Putamen (tissue), 1 donor: ENCODE measurements at regions not wholly inside any gene's neighbourhood (a gene's known extent, or its start where the extent isn't known, plus 50 kb on each side); places are given as distances from the start of the nearest gene placed in this dataset.

Experiments used
- DNase-seq: peaks from one replicate; pipeline ENCODE4 v3.0.0-alpha.2; 2016; ENCODE audit warnings: low spot score

DNA sequence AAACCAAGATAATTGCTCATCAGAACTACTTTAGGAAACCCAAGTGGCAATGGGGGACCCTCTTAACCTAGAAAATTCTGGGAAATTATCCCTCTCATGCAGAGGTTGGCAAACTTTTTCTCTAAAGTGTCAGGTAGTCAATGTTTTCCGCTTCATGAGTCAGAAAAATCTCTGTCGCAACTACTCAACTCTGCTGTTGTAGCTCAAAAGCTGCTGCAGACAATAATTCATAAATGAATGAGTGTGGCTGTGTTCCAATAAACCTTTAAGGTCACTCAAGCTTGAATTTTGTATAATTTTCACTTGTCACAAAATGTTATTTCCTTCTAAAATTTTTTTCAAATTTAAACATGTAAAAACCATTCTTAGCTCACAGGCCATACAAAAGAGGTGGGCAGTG, 193.4 kb upstream of the MID1 start:
- no peak for DNase-seq

DNA sequence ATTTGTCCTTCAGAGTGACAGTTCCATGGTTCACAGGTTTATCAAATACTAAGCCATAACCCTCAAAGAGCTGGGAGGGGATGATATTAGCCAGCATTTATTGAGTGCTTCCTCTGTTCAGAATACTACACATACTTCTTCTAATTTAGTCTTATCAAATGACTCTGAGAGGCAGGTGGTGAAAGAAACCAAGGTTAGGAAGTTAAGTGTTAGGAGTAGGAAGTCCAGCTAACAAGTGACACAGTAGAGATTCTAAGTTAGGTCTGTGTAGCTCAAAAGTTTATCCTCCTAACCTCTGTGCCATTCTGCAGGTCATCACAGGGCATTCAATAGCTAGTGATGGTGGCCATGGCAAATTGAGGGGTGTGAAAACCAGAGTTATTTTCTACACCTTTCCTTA, 198.3 kb upstream of the MID1 start:
- DNase-seq: no peak

DNA sequence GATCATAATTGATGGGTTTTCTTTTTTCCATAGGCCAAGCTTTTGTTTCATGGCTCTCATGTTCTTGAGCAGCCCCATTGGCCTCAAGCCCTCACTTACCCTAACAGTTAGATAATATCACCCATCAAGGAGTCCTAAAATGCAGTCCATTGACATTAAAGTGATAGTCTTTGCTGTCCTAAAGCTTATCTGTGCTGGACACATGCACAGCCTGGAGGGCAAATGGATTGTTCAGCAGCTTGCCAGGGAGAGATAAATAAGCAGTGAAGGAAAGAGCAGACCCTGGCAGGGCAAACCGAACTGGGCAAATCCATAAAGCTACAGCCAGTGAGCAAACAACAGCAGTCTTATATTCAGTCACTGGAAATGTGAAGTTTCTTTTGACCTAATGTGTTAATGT, 199.6 kb upstream of the MID1 start:
- DNase-seq: no peak

DNA sequence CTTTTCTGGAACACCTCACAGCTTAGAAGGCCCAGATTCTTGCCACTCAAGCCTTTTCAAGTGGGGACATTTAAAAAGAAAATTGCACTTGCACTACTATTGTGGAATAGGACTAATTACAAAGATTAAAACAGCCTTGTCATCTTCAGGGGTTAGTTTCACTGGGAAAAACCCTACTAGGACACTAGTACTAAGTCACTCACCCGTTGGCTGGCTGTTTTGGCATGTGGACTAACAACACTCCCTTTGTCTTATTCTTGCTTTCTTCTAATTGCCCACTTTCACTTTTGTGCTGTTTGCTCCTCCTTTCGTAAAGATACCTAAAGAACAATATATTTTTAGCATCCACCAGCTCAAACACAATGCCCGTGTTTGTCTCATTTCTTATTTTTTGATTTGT, 200.9 kb upstream of the MID1 start:
- no peak for DNase-seq

DNA sequence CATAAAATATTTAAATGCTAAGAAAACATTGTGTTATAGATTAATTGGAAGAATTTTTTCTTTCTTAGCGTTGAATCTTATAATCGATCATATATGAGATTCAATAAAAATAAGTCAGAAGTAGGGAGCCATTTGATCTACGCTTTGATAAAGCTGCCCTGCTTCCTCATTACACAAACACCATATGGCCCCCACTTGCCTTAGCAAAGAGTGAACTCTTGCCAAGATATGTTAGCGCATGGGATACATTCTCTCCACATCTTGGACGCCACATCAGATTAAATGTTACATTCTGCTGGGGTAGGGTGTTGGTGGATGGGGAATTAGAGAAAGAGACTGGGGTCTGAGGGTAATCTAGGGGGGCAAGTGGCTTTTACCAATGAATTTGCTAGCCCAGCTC, 207.7 kb upstream of the MID1 start:
- DNase-seq: no peak

DNA sequence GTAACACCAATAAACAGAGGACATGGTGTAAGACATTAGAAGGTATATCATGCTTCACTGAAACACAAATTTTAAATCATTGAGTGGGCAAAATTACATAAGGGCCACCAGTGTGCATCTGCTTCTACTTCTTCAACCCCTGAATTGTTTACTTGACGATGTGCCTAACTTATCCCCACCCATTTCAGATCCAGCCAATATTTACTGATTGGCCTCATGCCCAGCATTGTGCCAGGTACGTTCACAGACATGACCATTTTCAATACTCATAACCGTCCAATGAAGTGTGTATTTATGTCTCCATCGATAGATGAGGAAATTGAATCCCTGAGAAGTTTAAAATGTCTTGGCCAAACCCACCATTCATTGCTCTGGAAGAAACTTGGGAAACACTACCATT, 208.3 kb upstream of the MID1 start:
- DNase-seq: no peak

DNA sequence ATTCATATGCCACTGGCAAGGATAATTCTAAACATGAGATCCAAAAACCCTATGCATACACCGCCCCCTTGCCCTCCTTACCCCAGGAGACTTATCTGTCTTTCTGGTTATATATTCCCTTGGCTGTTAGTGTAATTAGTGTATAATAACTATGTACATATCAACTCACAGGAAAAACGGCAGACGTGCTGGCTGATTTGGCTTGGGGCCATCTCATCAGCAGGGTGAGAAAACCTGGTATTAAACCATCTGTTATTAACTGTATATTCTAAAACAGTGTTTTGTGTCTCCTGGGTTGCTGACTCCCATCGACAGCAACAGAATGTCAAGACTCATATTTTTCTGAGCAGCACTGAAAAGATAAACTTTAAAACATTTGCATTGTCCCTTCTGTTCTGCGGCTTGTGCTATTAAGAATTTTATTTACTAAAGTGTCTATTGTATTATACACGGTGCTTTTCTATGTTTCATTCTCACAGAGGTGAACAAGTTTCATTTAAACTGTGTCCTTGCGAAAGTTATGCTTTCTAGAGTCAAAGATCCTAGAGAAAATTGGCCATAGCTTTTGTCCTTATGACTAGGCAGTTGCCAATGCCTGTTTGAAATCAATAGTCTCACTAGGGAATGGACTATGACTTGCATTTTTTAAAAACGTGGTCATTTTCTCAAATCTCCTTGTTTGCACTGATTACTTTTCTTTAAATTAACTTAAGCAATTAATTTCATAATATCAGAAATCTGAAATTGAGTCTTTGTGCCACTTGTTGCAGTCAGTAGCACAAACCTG, 211.5 kb upstream of the MID1 start:
- DNase-seq: no peak

DNA sequence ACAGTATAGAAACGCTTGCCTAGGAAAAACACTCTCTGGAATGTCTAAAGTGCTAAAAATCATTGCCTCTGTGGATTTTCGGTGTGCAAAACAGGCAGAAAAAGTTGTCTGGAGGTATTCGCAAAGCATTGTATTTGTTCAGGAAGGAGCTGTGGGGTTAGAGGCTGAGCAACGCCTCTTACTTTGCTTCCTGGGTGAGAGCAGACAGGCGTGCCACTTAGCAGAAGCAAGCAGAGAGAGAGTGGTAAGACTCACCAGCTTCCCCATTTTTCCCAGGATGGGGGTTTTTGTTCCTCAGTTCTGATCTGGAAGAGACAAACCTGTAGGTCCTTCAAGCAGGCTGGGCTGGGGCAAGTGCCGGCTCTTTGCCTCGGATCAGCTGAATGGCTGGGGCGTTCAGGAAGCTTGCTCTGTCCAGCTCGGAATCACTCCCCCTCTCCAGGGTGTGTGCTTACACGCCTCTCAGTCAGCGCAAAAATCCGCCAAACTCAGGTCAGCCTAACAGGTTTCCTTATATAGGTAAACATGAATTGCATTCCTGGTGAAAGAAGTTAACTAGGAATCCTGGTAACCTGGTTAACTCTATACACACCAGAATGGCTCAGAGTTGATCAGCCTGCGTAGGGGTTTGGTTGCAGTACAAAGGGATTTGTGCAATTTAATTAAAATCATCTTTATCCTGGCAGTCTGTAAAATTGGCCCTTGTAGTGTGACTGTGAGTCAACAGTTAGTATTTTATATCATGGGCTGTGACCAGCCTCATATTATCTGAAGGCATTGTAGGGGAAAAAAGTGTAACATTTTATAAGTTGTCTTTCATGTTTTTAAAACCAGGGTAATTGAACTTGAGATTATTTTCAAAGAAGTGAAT, 213.1 kb upstream of the MID1 start:
- DNase-seq: no peak

DNA sequence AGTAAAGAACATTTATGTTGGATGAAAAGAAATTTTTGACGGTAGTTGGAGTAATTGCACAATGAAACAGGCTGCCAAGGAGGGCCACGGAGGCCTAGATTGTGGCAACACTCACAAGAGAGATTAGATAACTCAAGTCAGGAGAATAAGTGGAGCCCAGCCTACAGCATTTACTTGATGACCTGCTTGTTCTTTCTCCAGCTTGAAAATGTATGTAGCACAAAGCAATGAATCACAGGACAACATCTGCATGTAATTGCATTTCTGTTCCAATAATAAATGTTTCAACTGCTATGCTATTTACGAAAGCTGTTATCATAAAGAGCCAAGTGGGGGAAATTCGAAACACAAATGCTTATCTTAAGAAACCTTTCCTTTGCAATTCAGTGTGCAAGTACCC, 221.2 kb upstream of the MID1 start:
- DNase-seq: no peak

DNA sequence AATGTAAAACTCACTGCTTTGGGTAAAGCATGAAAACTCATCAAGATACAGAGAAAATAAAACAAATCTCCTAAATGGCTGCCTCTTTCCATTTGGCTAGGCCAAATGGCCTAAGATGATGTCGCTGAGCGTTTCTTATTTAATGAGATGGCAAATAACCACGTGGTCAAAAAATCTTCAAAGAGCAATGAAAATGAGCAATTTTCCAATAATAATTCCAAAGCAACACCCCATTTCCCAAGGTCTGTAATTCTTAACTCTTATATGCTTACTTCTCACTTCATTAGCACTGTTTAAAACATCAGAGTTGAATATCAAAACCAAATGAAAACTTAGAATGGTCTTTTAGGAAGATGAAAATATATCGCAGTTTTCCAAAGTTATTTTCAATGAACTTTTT, 222.3 kb upstream of the MID1 start:
- no peak for DNase-seq

DNA sequence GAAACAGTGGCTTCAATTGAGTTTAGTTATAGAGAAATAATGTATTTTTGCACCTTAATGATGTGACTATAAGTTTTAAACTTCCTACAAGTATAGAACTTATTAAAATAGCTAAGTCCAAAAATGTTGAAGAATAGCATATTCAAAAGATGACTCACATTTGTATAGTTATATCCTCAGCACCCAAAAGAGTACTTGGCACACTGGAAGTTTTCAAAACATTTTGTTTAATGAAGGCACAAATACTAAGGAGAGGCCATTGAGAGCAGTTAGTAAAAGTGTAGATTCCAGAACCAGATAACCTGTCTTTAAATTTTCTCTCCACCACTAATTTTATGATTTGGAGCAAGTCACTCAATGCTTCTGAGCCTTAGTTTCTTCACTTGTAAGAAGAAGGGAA, 226.9 kb upstream of the MID1 start:
- no peak for DNase-seq

DNA sequence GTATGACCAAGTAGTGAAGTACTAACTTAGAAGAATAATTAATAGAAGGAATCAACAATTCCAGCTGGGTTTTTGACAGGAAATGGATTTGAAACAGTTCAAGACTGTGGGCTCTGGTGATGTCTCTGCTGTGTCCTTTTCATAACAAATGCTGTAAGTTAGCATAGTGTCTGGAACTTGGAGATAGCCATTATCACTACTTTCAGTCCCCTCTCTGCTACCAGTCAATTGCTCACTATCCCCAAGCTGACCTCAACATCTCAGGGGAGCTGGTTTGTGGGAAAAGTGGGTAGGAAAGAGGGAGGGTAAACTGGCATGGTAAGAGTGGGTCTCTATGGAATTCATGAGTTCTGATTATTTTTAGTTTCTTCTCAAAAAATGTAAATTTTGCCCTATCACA, 231.4 kb upstream of the MID1 start:
- no peak for DNase-seq

DNA sequence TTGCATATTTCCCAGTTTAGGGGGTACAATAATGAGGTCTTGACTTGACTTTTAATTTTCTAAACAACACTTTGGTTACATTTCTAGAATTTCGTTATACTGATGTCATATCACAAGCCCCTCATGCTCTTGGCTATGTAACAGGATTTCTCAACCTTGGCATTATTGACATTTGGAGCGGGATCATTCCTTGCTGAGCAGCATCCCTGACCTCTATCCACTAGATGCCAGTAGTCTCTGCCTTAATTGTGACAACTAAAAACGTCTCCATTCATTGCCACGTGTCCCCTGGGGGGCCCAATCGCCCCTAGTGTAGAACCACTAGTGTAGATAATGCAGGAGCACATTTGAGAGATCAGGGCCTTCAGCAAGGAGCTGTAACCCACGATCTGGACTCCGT, 234.2 kb upstream of the MID1 start:
- no peak for DNase-seq

DNA sequence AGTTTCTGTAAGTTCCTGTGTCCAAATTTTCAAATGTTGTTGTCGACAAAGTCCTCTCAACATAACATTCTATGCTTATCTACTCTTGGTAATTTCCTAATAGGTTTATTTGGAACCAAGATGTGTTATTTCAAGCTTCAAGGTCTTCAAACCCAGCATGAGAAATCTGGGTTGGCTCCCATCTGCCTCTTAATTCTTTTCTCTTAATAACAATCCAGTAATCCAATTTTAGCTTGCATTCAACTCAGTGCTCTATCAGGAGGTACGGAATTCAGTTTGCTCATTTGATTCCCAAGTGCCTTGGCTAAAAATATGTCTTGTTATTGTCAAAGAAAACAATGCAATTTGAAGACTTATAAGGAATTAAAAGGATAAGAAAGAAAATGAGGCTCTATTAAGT, 235.5 kb upstream of the MID1 start:
- no peak for DNase-seq

DNA sequence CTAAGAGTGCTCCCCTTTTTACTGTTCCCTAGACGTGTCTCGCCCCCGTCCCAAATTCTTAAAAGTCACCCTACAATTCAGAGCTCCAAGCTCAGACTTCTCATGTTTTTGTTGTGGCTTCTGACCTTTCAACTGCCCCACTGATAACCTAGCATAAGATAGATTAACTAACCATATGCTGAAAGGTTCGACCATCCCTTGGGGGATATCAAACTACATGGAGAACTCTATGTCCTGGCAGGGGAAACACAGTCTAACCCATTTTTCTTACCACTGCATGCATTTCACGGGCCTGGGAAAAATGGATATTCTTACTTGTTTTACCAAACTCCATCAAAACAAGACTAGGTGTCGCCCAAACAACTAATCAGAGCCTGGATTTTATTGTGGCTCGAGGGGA, 236.4 kb upstream of the MID1 start:
- DNase-seq: no peak

DNA sequence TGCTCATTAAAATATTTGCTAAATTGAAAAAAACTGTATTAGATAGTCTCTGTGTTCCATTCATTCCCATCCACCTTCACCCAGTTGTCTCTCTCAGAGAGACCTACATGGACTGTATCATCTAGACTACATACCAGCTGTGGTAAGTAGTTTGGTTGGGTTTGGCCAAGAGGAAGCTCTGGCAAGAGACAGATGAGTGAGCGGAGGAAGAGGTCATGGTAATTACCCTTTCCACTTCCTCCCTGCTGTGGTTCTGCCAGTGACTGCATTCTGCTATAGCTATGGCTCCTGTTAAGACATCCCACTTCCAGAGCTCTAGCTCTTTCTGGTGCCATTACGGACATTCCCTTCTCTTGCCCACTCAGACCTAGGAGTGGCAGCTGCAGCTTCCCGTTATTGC, 239.0 kb upstream of the MID1 start:
- no peak for DNase-seq

DNA sequence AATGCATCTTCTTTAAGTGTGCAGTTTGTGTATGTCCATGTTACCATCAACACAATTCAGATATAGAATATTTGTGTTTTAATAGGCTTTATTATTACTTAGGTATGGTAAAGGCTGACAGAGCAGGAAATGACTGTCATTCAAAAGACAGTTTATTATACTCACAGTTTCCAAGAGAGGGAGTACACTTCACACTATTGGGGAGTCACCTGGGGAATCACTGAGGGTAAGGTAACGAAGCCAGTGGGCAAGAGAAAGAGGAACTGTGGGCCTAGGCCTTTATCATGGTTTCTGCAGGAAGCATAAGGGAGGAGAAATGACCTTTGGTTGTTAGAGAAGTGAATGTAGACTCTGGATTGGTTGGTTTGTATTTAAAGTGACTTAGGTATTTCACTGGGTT, 235.1 kb upstream of the HCCS start:
- no peak for DNase-seq

DNA sequence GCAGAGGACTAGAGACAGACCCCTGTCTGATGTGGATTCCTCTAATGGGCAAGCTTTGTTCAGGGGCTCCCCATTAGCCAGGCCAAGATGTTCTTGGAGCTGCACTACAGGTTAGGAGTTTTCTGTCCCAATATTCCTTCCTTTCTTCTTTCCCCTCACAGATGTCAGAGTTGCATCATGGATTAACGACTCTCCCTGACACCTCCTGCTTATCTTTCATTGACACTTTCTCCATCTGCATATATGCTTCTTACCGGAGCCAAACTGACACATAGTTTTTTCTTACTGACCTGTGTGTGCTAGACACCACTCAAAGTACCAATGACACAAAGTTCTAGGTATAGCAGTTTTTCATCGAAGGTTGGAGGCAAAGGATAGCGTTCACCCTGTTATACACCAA, 228.6 kb upstream of the HCCS start:
- no peak for DNase-seq

DNA sequence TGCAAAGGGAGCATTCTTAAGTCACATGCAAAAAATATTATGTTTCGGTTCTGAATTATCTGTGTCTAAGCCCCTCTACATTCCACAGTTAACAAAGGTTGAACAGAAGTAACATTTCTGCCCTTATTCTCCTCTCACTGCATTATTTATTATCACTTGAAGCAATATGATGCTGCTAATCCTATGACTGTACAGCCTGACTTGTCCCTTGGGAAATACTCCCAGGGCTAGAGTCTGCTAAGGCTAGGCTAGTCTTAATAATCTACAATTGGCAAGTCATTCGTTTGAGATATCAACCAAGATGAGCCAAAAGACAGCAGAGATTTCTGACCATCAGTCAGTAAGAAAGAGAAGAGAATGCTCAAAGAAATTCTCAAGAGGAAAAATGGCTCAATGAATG, 226.9 kb upstream of the HCCS start:
- DNase-seq: no peak

DNA sequence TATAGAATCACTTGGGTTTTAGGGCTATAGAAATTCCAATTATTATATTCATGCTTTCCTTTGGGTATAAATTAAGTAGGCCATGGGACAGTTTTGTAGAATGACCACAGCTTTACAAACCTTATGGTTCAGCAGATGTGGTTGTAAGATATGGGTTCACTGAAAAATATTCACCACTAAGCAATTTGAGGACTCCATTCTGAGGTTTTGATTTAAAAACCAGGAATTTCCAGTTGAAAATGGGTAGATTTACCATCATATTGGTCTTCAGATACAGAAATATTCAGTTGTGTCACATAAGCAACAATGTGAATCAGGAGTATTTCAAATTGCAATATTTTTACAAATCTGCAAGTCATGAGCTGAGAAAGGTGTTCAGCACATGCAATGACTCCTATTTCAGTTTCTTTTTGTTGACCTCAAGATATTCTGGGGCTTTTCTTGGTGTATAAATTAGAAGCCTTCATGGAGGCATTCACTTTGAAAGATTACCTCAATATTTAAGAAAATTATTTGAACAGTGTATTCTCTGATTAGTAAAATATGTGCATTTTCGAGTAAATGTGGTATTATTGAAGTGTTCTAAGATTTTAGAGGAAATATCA, 218.4 kb upstream of the HCCS start:
- DNase-seq: no peak

DNA sequence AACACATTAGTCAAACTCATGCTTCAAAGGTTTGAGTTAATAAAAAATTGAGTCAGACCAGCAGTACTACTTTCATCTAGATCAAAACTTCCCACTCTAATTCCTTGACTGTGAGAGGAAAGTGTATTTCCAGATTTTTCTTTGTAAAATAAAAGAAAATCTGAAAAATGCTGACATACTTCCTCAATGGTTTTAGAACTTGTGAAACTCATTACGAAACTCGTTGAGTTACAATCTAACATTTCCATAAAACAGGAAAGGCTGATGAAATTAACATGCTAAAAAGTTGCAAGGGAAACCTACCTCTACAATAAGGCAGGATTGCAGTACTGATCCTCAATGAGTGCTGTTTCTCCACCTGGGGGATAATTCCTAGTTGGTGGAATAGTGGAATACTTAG, 217.8 kb upstream of the HCCS start:
- DNase-seq: no peak

DNA sequence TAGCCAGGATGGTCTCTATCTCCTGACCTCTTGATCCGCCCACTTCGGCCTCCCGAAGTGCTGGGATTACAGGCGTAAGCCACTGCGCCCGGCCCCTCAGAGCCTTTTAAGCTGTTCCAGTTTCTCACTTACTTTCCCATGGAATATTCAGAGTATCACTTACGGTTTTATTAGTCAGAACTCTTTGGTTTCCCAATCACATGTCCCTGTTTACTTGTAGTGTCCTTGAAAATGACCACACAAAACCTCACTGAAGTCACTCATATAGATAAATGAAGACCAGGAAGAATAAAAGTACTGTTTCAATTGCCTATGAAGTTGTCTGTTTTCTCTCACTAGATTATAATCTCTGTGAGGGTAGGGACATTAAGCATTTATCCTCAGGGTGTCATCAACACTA, 217.2 kb upstream of the HCCS start:
- no peak for DNase-seq

DNA sequence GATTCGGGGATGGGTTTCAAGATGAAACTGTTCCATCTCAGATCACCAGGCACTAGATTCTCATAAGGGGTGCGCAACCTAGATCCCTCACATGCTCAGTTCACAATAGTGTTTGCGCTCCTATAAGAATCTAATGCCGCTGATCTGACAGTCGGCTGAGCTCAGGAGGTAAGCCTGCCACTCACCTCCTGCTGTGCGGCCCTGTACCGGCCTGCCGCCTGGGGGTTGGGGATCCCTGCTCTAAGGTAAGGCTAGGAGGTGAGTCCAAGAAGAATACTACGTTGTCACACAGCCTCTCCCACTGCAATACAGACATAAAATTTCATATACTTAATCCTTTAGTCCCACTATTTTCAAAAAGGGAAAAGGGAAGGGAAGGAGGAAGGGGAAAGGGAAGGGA, 213.4 kb upstream of the HCCS start:
- no peak for DNase-seq
